ENCODE measurements at regions not wholly inside any gene's neighbourhood (a gene's known extent, or its start where the extent isn't known, plus 50 kb on each side); places are given as distances from the start of the nearest gene placed in this dataset.
"Not testable (repeated sequence)": the region's sequence is repeated elsewhere in the genome, so short reads cannot be mapped to it uniquely, and the experiment has no call there.

- FAIRE-seq, result no peak
- DNase-seq (ENCODE audit: low spot score), result no peak
These were observed 396.9 kb upstream of the MYT1L start for GRCh38 chr2:2727876-2728511.

- FAIRE-seq, result no peak
- no peak for DNase-seq (ENCODE audit: low spot score)
These were observed 395.1 kb upstream of the MYT1L start for GRCh38 chr2:2726163-2726562.

GRCh38 chr2:2723064-2723463 lies 392.0 kb upstream of the MYT1L start:
- FAIRE-seq (no peak), DNase-seq (ENCODE audit: low spot score) (no peak)

GRCh38 chr2:2721296-2721835 lies 390.3 kb upstream of the MYT1L start:
- DNase-seq (ENCODE audit: low spot score) (no peak), FAIRE-seq (no peak)

- FAIRE-seq; DNase-seq (ENCODE audit: low spot score): not testable (repeated sequence)
These were observed 389.7 kb upstream of the MYT1L start for GRCh38 chr2:2720806-2721205.

GRCh38 chr2:2720351-2720750 lies 389.3 kb upstream of the MYT1L start:
- DNase-seq (ENCODE audit: low spot score), result no peak
- no peak for FAIRE-seq

GRCh38 chr2:2719781-2720180 lies 388.7 kb upstream of the MYT1L start:
- DNase-seq (ENCODE audit: low spot score) (no peak), FAIRE-seq (no peak)

- no peak for FAIRE-seq
- DNase-seq (ENCODE audit: low spot score), result peak; percentile 8
These were observed 387.9 kb upstream of the MYT1L start for GRCh38 chr2:2719015-2719414.

GRCh38 chr2:2717406-2717805 lies 386.3 kb upstream of the MYT1L start:
- DNase-seq (ENCODE audit: low spot score) (no peak), FAIRE-seq (no peak)

GRCh38 chr2:2716771-2717170 lies 385.7 kb upstream of the MYT1L start:
- no peak for DNase-seq (ENCODE audit: low spot score)
- FAIRE-seq, result no peak

GRCh38 chr2:2715036-2715818 lies 384.2 kb upstream of the MYT1L start:
- FAIRE-seq, result no peak
- DNase-seq (ENCODE audit: low spot score), result no peak

GRCh38 chr2:2714408-2714807 lies 383.3 kb upstream of the MYT1L start:
- no peak for DNase-seq (ENCODE audit: low spot score)
- no peak for FAIRE-seq

GRCh38 chr2:2709431-2709770 lies 378.3 kb upstream of the MYT1L start:
- no peak for DNase-seq (ENCODE audit: low spot score)
- FAIRE-seq, result no peak

- DNase-seq (ENCODE audit: low spot score) (no peak), FAIRE-seq (no peak)
These were observed 377.7 kb upstream of the MYT1L start for GRCh38 chr2:2708575-2709430.

- FAIRE-seq (no peak), DNase-seq (ENCODE audit: low spot score) (no peak)
These were observed 376.3 kb upstream of the MYT1L start for GRCh38 chr2:2707206-2707991.

GRCh38 chr2:2706306-2706705 lies 375.2 kb upstream of the MYT1L start:
- no peak for FAIRE-seq
- DNase-seq (ENCODE audit: low spot score), result no peak

GRCh38 chr2:2705871-2706270 lies 374.8 kb upstream of the MYT1L start:
- FAIRE-seq (no peak), DNase-seq (ENCODE audit: low spot score) (no peak)

- FAIRE-seq (no peak), DNase-seq (ENCODE audit: low spot score) (no peak)
These were observed 373.5 kb upstream of the MYT1L start for GRCh38 chr2:2704428-2705090.

- no peak for DNase-seq (ENCODE audit: low spot score)
- no peak for FAIRE-seq
These were observed 372.8 kb upstream of the MYT1L start for GRCh38 chr2:2703762-2704427.

GRCh38 chr2:2703172-2703571 lies 372.1 kb upstream of the MYT1L start:
- no peak for FAIRE-seq

More at GRCh38 chr2:2703172-2703571, 372.1 kb upstream of the MYT1L start:
- no peak for DNase-seq (ENCODE audit: low spot score)
